CD4-positive, alpha-beta T cell (primary cell): ENCODE measurements at regions not wholly inside any gene's neighbourhood (a gene's known extent, or its start where the extent isn't known, plus 50 kb on each side); places are given as distances from the start of the nearest gene placed in this dataset.

Source experiments
- ATAC-seq: fragments of 200-7000 bp; cut with Tn5 transposase; one replicate; pipeline ENCODE4 v1.10.0; 2022; ENCODE audit warnings: mild to moderate bottlenecking; ENCODE audit not compliant: poor library complexity
- CTCF ChIA-PET: fragments of 350-600 bp; sonication (Branson Sonifier 250); formaldehyde crosslinking; loops from one replicate; lab custom pipeline; 2021; ENCODE audit warnings: antibody characterized with exemption, inconsistent platforms; lab: Charles Lee
- POLR2A ChIA-PET: fragments of 350-600 bp; sonication (Branson Sonifier 250); formaldehyde crosslinking; loops from one replicate; lab custom pipeline; 2021; ENCODE audit warnings: antibody characterized with exemption, inconsistent platforms; lab: Charles Lee
- DNase-seq, 14 experiments: peaks; one replicate each; pipeline ENCODE4 v3.0.0-alpha.2; 2013 to 2020; ENCODE audit warnings: mixed read lengths in 2 of 14
- H3K27ac ChIP-seq, 2 donors: one replicate each; pipeline versions ENCODE4 v1.5.1 to v1.7.0; 2013; ENCODE audit warnings: low read length in 2 of 2, low read depth in 1 of 2, mild to moderate bottlenecking in 1 of 2
- H3K27me3 ChIP-seq, 2 experiments: 1 replicate in 1 of 2; 2 replicates in 1 of 2; pipeline versions ENCODE4 v1.6.1 to v1.7.0; 2013; ENCODE audit warnings: low read length in 2 of 2, control low read depth in 1 of 2, mild to moderate bottlenecking in 1 of 2, moderate library complexity in 1 of 2; ENCODE audit not compliant: insufficient read depth in 2 of 2, control insufficient read depth in 1 of 2
- H3K36me3 ChIP-seq: one replicate; pipeline ENCODE4 v1.6.1; 2013; ENCODE audit warnings: low read length, control low read depth; ENCODE audit not compliant: insufficient read depth
- H3K4me1 ChIP-seq: one replicate; pipeline ENCODE4 v1.6.1; 2013; ENCODE audit warnings: low read length, control low read depth; ENCODE audit not compliant: insufficient read depth
- H3K4me3 ChIP-seq: one replicate; pipeline ENCODE4 v1.5.1; 2013; ENCODE audit warnings: mild to moderate bottlenecking, low read length, moderate library complexity
- H3K9me3 ChIP-seq, 2 experiments: 1 replicate in 1 of 2; 2 replicates in 1 of 2; pipeline versions ENCODE4 v1.6.1 to v1.7.0; 2013; ENCODE audit warnings: low read length in 2 of 2, mild to moderate bottlenecking in 2 of 2, control low read depth in 1 of 2, moderate library complexity in 1 of 2; ENCODE audit not compliant: control insufficient read depth in 1 of 2, insufficient read depth in 1 of 2
- H3K27ac Mint-ChIP-seq: one replicate; pipeline ENCODE4 v1.8.0; 2020; ENCODE audit warnings: mixed read lengths
- H3K27me3 Mint-ChIP-seq: one replicate; pipeline ENCODE4 v1.8.0; 2021; ENCODE audit warnings: mixed read lengths
- H3K36me3 Mint-ChIP-seq: one replicate; pipeline ENCODE4 v1.8.0; 2021; ENCODE audit warnings: low read depth, mixed read lengths
- H3K4me1 Mint-ChIP-seq: one replicate; pipeline ENCODE4 v1.8.0; 2021; ENCODE audit warnings: low read depth, mixed read lengths
- H3K4me3 Mint-ChIP-seq: one replicate; pipeline ENCODE4 v1.8.0; 2020; ENCODE audit warnings: mild to moderate bottlenecking, mixed read lengths
- H3K9me3 Mint-ChIP-seq: one replicate; pipeline ENCODE4 v1.8.0; 2020; ENCODE audit warnings: mixed read lengths
- intact Hi-C, 2 experiments: fragments of 100-400 bp; cut with DNase I in 1 of 2; cut with micrococcal nuclease in 1 of 2; formaldehyde crosslinking; loops; one replicate each; pipeline versions ENCODE4 v1.15.1 to v1.9.0; 2023 to 2025; cut with DNase I, micrococcal nuclease
- TF ChIP-seq, protein P1 (sequence below): fragments of 200-600 bp; IDR thresholded peaks from one replicate; pipeline ENCODE4 v1.8.0; 2022; ENCODE audit warnings: antibody characterized with exemption, mild to moderate bottlenecking

DNA sequence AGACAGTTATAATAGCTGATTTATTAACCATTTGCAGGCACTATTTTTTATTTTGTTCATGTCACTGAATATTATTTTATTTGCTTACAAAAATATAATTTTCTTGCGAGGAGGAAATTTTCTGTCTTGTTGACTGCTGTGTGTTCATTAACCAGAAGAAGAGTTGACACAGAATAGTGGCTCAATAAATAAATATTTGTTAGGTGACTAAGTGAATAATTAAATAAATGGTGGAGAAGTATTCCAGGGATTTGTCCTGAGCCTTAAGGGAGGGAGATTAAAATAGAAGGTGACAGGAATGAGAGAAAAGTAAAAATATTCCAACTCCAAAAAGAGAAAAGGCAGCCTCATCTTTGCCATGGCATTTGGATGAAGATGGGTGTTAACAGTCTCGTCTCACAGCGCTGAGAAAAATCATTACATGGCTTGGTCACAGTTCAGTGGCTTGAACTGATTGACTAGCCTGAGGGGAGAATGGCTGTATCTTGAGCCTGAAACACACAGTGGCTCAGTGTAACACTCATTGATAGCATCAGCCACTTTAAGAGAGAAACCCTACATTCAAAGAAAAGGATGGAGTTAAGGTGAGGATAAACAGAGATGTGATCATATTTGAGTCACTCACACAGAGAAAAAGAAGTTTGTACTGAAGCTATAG lies 449.9 kb upstream of the NAALADL2 start:
- peaks cover 3% of the 10 kb centered on the region for H3K9me3 Mint-ChIP-seq
- no peak overlapping the region for H3K4me3 Mint-ChIP-seq
- Histone ChIP-seq H3K4me3 (no peak overlapping the region), H3K4me1 (no peaks in the 10 kb centered on the region), H3K27me3 (no peaks in the 10 kb centered on the region), H3K9me3 (peaks cover 0 to 3% of the 10 kb centered on the region in 2 experiments), H3K27ac (no peak overlapping the region), H3K36me3 (no peaks in the 10 kb centered on the region)
- ATAC-seq: no peak
- DNase-seq: no peak
- H3K36me3 Mint-ChIP-seq: no peaks in the 10 kb centered on the region
- intact Hi-C loops: no loop called here
- ChIA-PET CTCF (no interaction called here), POLR2A (no interaction called here)
- no peaks in the 10 kb centered on the region for H3K4me1 Mint-ChIP-seq
- H3K27me3 Mint-ChIP-seq: no peaks in the 10 kb centered on the region
- TF ChIP-seq, protein P1, sequence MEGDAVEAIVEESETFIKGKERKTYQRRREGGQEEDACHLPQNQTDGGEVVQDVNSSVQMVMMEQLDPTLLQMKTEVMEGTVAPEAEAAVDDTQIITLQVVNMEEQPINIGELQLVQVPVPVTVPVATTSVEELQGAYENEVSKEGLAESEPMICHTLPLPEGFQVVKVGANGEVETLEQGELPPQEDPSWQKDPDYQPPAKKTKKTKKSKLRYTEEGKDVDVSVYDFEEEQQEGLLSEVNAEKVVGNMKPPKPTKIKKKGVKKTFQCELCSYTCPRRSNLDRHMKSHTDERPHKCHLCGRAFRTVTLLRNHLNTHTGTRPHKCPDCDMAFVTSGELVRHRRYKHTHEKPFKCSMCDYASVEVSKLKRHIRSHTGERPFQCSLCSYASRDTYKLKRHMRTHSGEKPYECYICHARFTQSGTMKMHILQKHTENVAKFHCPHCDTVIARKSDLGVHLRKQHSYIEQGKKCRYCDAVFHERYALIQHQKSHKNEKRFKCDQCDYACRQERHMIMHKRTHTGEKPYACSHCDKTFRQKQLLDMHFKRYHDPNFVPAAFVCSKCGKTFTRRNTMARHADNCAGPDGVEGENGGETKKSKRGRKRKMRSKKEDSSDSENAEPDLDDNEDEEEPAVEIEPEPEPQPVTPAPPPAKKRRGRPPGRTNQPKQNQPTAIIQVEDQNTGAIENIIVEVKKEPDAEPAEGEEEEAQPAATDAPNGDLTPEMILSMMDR: no peak
- no peak overlapping the region for H3K27ac Mint-ChIP-seq

DNA sequence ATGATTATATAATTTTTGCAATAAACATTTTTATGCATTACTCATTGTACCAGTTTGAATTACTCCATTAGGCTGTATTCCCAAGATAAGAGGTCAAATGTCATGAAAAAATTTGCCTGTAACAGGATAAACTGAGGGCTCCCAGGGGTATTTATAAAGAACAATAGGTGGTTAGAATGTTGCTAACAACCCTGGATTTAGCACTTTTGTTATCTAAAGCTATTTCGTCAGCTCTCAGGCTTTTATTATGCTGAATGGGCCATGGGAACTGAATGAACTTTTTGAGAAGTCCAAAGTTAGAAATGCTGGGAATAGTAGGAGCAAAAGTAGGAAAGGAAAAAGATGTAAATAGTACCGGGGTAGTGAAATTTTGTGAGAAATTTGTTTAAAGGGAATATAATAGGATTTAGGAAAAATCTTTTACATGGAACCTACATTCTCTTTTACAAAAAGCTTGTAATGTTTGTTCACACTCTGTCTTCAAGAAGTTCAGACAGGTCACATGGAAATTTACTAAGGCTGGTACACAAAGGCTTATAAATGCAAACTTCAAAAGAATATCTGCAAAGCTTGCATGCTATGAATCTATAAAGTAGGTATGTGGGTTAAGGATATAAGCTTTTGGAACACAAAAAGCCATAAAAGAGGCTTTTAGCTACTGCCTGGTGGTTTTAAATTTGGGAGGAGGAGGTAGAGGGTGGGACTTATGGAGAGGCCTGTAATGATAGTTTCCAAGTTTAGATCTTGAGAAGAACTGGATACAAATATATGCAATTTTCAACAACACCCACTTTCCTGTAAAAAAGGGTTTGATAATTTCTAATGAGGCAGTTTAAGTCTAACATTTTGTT lies 445.8 kb upstream of the NAALADL2 start:
- Histone ChIP-seq H3K27me3 (no peaks in the 10 kb centered on the region), H3K4me3 (no peak overlapping the region), H3K4me1 (no peaks in the 10 kb centered on the region), H3K9me3 (peaks cover 0 to 2% of the 10 kb centered on the region in 2 experiments), H3K36me3 (no peaks in the 10 kb centered on the region), H3K27ac (no peak overlapping the region)
- POLR2A ChIA-PET: no interaction called here
- Mint-ChIP-seq H3K36me3 (no peaks in the 10 kb centered on the region), H3K4me3 (no peak overlapping the region), H3K9me3 (no peaks in the 10 kb centered on the region), H3K4me1 (no peaks in the 10 kb centered on the region), H3K27ac (no peak overlapping the region), H3K27me3 (no peaks in the 10 kb centered on the region)
- TF ChIP-seq, protein P1: no peak
- DNase-seq: no peak
- no peak for ATAC-seq
- CTCF ChIA-PET: no interaction called here
- intact Hi-C loops: no loop called here

DNA sequence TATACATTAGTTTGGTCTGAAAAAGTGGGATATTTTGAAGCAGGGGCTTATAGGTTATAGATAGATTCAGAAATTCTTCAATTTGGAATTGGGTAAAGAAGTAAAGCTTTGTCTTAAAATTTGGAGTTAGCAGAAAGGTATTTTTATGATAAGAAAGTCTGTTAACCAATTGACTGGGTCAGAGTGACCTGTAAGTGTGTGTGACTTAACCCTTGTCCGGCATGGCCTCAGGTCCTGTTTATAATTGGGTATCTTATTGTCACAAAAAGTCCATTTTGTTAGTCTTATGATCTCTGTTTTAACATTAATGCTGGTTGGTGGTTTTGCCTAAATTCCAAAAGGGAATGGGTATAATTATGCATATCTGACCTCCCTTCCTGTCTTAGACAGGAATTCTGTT lies 444.2 kb upstream of the NAALADL2 start:
- no peak overlapping the region for H3K27ac Mint-ChIP-seq
- H3K36me3 Mint-ChIP-seq: no peaks in the 10 kb centered on the region
- no peak for ATAC-seq
- H3K4me3 Mint-ChIP-seq: no peak overlapping the region
- Histone ChIP-seq H3K36me3 (no peaks in the 10 kb centered on the region), H3K27ac (no peak overlapping the region), H3K4me3 (no peak overlapping the region), H3K27me3 (no peaks in the 10 kb centered on the region), H3K9me3 (no peaks in the 10 kb centered on the region), H3K4me1 (no peaks in the 10 kb centered on the region)
- intact Hi-C loops: no loop called here
- ChIA-PET POLR2A (no interaction called here), CTCF (no interaction called here)
- H3K9me3 Mint-ChIP-seq: no peaks in the 10 kb centered on the region
- DNase-seq: no peak
- no peaks in the 10 kb centered on the region for H3K4me1 Mint-ChIP-seq
- TF ChIP-seq, protein P1: no peak
- H3K27me3 Mint-ChIP-seq: no peaks in the 10 kb centered on the region
